ENCODE measurements at regions not wholly inside any gene's neighbourhood (a gene's known extent, or its start where the extent isn't known, plus 50 kb on each side); places are given as distances from the start of the nearest gene placed in this dataset.

DNA sequence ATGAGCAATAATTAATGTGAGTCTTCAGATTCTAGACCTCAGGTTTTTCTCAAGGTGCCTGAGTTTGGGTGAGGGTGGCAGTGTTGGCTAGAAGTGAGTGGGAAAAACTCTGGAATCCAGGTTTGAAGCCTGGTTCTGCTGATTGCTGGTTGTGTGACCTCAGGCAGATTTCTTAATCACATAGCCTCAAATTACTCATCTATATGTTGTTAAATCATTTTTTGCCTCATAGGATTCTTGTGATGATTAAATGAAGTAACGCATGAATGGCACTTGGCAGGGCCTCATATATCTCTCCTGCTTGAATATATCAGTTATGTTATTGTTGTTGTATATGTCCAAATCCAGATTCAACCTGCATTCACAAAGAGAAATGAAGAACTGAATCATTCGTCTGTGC is 60.5 kb downstream of the NR2F2 start:
- no peak overlapping the region for H3K4me3 ChIP-seq (ENCODE audit: low read depth, poor library complexity, severe bottlenecking)
- TF ChIP-seq, protein P1, sequence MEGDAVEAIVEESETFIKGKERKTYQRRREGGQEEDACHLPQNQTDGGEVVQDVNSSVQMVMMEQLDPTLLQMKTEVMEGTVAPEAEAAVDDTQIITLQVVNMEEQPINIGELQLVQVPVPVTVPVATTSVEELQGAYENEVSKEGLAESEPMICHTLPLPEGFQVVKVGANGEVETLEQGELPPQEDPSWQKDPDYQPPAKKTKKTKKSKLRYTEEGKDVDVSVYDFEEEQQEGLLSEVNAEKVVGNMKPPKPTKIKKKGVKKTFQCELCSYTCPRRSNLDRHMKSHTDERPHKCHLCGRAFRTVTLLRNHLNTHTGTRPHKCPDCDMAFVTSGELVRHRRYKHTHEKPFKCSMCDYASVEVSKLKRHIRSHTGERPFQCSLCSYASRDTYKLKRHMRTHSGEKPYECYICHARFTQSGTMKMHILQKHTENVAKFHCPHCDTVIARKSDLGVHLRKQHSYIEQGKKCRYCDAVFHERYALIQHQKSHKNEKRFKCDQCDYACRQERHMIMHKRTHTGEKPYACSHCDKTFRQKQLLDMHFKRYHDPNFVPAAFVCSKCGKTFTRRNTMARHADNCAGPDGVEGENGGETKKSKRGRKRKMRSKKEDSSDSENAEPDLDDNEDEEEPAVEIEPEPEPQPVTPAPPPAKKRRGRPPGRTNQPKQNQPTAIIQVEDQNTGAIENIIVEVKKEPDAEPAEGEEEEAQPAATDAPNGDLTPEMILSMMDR (IDR thresholded peaks at IDR 0.05) = no peak
- TF ChIP-seq POLR2A (IDR thresholded peaks at IDR 0.05) = no peak
- DNase-seq (ENCODE audit: low spot score in 2 of 2) = no peak
- intact Hi-C loops (cut with DNase I; ENCODE audit: low total_unique reads) = no loop called here
- WGBS, 2 donors = 70 to 89% methylated on average over 2 of the region's 2 CpGs

DNA sequence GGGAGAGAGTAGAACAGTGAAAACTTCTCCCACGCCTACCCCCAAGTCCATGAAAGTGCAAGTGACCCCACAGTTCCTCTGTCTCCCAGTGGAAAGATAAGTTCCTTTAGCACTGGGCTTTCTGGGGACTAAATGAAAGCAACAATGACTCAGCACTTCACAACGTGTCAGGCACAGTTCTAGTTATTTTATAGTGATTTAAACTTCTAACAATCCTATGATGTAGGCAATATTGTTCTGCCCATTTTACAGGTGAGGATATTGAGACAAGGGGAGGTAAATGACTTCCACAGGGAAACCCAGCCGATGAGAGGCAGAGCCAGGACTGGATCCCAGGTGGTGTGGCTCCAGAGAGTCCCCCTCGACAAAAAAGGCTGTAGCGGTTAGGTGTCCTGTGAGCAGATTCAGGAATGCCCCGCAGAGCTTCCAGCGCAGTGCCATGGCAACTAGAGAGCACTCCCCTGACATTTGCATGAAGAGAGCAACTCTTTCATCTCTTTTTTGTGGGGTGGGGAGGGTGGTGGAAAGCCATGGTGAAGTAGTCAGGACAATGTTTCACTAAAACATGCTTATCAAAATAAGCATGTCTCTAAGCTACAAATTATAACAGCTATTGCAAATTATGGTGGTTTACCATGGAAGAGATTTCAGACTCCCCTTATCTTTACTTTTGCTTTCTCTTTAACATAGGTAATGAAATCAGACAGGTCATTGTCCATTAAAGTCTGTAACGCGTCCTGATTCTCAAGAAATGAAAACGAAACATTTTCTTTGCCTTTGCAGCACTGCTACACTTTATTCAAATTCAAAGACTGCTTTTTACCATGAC is 62.1 kb downstream of the NR2F2 start:
- 56 to 62% methylated on average over 10 of the region's 10 CpGs for WGBS, 2 donors

DNA sequence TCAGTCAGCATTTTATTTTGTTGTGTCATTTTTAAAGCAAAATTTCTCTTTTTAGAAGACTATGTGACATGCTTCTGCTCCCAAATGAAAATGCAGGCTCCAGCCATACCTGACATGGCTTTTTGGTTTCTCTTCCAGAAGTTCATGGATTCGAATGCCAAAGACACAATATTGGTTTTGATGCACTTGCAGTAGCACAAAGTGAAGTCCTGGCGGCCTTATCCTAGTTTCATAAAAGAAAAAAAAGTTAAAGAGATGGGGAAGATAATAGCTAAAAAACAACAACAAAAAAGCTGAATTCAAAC is 62.7 kb downstream of the NR2F2 start:
- TF ChIP-seq, protein P1 (IDR thresholded peaks at IDR 0.05) = no peak
- TF ChIP-seq POLR2A (IDR thresholded peaks at IDR 0.05) = no peak
- H3K4me3 ChIP-seq (ENCODE audit: low read depth, poor library complexity, severe bottlenecking) = no peak overlapping the region
- no peak for DNase-seq (ENCODE audit: low spot score in 2 of 2)
- intact Hi-C loops (cut with DNase I; ENCODE audit: low total_unique reads) = no loop called here
- WGBS, 2 donors = 82 to 86% methylated on average over 2 of the region's 2 CpGs

More for the DNA sequence above, 62.1 kb downstream of the NR2F2 start:
- TF ChIP-seq, protein P1 (IDR thresholded peaks at IDR 0.05) = no peak
- no peak for TF ChIP-seq POLR2A (IDR thresholded peaks at IDR 0.05)
- DNase-seq (ENCODE audit: low spot score in 2 of 2) = no peak
- intact Hi-C loops (cut with DNase I; ENCODE audit: low total_unique reads) = no loop called here
- no peak overlapping the region for H3K4me3 ChIP-seq (ENCODE audit: low read depth, poor library complexity, severe bottlenecking)

DNA sequence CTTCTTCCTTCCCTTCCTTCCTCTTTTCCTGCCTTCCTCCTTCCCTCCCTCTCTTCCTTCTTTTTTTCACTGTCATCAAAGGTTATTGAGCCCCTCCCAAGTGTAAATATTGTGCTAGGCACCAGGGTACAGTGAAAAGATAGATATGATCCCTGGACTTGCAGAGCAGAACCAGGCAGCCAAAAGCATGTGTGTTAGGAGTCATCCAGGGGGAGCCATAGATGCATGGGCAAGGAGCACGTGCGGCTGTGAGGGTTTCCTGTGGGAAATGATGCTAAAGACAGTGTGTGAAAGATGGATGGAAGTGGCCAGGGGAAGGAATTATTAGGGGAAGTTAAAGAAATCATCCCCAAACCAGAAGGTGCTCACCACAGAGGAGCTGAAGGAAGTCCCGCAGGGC is 65.2 kb downstream of the NR2F2 start:
- TF ChIP-seq POLR2A (IDR thresholded peaks at IDR 0.05) = no peak
- TF ChIP-seq, protein P1 (IDR thresholded peaks at IDR 0.05) = no peak
- WGBS, 2 donors = 64 to 89% methylated on average over 3 of the region's 3 CpGs
- H3K4me3 ChIP-seq (ENCODE audit: low read depth, poor library complexity, severe bottlenecking) = no peak overlapping the region
- intact Hi-C loops (cut with DNase I; ENCODE audit: low total_unique reads) = no loop called here
- no peak for DNase-seq (ENCODE audit: low spot score in 2 of 2)

DNA sequence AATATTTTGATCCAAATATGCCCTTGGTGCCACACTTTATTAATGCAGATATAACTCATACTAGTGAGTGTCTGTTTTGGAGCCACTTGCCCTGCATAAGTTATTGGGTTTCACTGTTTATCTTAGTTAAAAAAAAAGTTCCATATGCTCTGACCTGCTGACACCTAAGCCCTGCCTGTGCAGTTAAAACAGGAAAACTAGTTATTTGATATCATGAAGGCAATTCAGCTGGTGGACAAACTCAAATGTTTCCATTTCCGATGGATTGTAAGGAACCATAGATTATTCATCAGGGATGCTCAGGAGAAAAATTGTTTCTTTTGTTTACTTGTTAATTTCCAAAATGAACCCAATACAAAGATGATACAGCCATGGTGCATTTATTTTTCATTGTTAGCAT is 68.3 kb downstream of the NR2F2 start:
- H3K4me3 ChIP-seq (ENCODE audit: low read depth, poor library complexity, severe bottlenecking) = no peak overlapping the region
- no peak for DNase-seq (ENCODE audit: low spot score in 2 of 2)
- no peak for TF ChIP-seq POLR2A (IDR thresholded peaks at IDR 0.05)
- TF ChIP-seq, protein P1 (IDR thresholded peaks at IDR 0.05) = no peak
- intact Hi-C loops (cut with DNase I; ENCODE audit: low total_unique reads) = no loop called here
- 90 to 96% methylated on average over 1 of the region's 1 CpG for WGBS, 2 donors

DNA sequence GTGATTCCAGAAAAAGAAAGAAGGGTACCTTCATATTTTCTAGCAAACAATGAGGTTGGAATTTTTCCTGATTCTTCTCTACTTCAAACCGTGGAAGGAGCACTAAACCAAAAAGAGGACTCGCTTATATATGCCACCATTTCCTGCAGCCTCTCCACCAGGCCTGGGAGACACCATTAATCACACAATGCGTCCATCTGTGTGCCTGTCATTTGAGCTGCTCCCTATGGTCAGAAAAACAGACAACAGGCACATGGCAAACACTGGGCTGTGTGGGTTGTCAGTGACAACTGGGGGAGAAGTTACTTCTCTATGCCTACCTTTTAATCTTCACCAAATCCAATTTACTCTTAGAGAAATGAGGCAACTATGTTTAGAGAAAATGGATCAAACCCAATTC is 71.9 kb downstream of the NR2F2 start:
- TF ChIP-seq, protein P1 (IDR thresholded peaks at IDR 0.05) = no peak
- TF ChIP-seq POLR2A (IDR thresholded peaks at IDR 0.05) = no peak
- no peak overlapping the region for H3K4me3 ChIP-seq (ENCODE audit: low read depth, poor library complexity, severe bottlenecking)
- intact Hi-C loops (cut with DNase I; ENCODE audit: low total_unique reads) = no loop called here
- 61 to 63% methylated on average over 3 of the region's 3 CpGs for WGBS, 2 donors
- no peak for DNase-seq (ENCODE audit: low spot score in 2 of 2)
